T-helper 17 cell (primary cell): ENCODE measurements at regions not wholly inside any gene's neighbourhood (a gene's known extent, or its start where the extent isn't known, plus 50 kb on each side); places are given as distances from the start of the nearest gene placed in this dataset.

Experiments
- ATAC-seq: fragments of 150-1000 bp; cut with Tn5 transposase; 2 replicates; pipeline ENCODE4 v1.10.0; 2021; ENCODE audit warnings: mild to moderate bottlenecking, moderate library complexity
- DNase-seq, 3 donors: peaks; one replicate each; pipeline versions ENCODE4 v3.0.0 to v3.0.0-alpha.2; 2020 to 2021
- H3K9me3 ChIP-seq: one replicate; pipeline ENCODE4 v1.7.0; 2013; ENCODE audit warnings: low read length, mild to moderate bottlenecking; ENCODE audit not compliant: control insufficient read depth, poor library complexity, severe bottlenecking
- H3K27ac Mint-ChIP-seq: one replicate; pipeline ENCODE4 v1.8.0; 2022; ENCODE audit warnings: mild to moderate bottlenecking, moderate library complexity, mixed read lengths
- H3K27me3 Mint-ChIP-seq: one replicate; pipeline ENCODE4 v1.8.0; 2022; ENCODE audit warnings: mixed read lengths
- H3K36me3 Mint-ChIP-seq: one replicate; pipeline ENCODE4 v1.8.0; 2022; ENCODE audit warnings: low read depth, mixed read lengths
- H3K4me1 Mint-ChIP-seq: one replicate; pipeline ENCODE4 v1.8.0; 2022; ENCODE audit warnings: mild to moderate bottlenecking, mixed read lengths
- H3K4me3 Mint-ChIP-seq: one replicate; pipeline ENCODE4 v1.8.0; 2022; ENCODE audit warnings: mild to moderate bottlenecking, moderate library complexity, mixed read lengths

DNA sequence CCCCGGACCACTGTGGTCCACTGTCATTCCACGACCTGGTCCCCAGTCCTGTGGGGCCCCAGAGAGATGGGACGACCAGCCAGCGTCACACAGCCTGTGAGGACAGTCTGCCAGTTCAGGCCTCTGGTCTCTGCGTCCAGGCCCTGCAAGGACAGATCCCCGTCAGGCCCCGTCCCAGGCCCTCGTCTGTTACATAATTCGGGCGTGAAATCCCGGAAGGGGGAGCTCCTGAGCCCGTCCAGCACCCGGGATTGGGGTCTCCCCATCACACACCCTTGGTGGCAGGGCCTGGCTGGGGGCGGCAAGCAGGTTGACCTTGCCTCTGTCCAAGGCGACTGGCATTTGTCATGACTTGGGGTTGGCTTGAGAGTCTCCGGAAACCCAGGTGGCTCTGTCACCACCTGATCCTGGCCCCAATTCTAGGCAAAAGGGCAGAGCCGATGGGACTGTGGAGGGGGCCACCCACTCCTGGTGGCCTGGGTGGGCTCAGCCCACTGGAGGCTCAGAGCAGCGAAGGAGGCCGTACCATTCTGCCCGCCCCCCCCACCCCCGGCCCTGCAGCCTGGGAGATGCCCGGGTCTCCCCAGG is 73.8 kb upstream of the GATA5 start:
- peaks cover 30% of the 10 kb centered on the region for H3K27me3 Mint-ChIP-seq
- H3K4me1 Mint-ChIP-seq, result peaks cover 6% of the 10 kb centered on the region
- ATAC-seq, result no peak
- H3K9me3 ChIP-seq, result no peaks in the 10 kb centered on the region
- peaks cover 4% of the 10 kb centered on the region for H3K36me3 Mint-ChIP-seq
- no peak for DNase-seq
- no peak overlapping the region for H3K4me3 Mint-ChIP-seq
- H3K27ac Mint-ChIP-seq, result no peak overlapping the region

DNA sequence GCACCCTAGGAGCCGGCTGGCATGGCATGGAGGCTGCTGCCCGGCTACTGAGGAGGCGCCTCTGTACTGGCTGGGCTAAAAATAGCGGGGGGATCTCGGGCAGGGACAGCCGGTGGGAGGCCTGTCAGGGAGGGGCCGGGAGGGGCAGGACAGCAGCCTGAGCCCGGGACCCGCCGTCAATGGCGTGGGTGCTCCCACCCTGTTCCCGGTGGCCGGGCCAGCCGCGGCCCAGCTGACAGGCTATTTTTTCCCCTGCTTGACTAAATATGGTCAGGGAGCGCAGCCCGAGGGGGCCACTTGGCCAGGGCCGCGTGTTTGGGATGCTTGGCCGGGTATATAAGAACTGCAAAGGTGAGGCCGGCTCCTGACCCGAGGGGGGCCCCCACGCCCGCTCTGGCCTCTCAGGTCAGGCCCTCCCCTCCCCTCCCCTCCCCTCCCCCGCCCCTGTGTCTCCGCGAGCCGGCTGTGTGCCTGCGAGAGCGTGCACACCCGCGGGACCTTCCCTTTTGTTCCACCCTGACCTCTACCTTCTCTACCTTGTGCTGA is 74.4 kb upstream of the GATA5 start:
- no peaks in the 10 kb centered on the region for H3K9me3 ChIP-seq
- ATAC-seq (no peak), DNase-seq (no peak)
- H3K36me3 Mint-ChIP-seq, result peaks cover 4% of the 10 kb centered on the region
- H3K4me3 Mint-ChIP-seq, result peak overlapping the region; percentile 90
- H3K27me3 Mint-ChIP-seq, result peaks cover 34% of the 10 kb centered on the region
- peak overlapping the region; percentile 90 for H3K27ac Mint-ChIP-seq
- peaks cover 6% of the 10 kb centered on the region for H3K4me1 Mint-ChIP-seq

DNA sequence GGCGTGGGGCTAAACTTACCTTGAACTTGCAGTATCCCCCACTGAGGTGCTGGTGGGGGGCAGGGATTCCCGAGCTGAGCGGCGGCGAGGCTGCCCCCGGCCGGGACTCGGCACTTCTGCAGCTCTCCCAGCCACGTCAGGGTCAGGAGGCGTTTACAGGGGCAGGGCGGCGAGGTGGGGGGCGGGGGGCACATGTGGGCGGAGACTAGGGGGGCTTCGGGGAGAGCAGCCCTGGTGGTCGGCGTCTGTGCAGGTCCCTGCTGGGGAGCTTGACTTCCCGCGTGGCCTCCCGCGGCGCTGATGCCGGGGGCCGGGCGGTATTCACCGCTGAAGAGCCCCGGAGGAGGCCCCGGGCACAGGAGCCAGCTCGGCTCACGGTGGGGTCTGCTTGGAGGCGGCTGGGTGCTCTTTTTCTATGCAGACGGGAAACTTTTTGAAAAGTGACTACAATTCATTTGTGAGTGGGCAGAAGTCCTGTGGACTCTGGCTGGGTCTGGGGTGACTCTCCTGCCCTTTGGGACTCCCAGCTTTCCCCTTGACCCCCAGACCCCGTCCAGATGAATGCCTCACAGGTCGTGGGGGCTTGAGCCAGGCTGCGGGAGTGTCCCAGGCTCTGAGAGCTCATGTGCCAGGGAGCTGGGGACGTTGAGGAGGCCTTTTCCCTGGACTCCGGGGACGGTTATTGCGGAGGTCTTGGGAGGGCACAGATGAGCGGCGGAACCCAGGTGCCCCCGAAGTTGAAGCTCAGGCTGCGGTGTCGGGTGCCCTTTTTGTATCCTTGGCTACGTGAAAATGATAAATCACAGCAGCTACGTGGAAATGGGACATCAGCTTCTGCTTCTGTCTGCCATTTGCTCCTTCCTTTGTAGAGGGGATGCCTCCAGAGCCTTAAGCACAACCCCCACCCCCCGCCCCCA is 75.9 kb upstream of the GATA5 start:
- no peak overlapping the region for H3K27ac Mint-ChIP-seq
- no peak for DNase-seq
- H3K4me1 Mint-ChIP-seq, result peaks cover 6% of the 10 kb centered on the region
- H3K9me3 ChIP-seq, result no peaks in the 10 kb centered on the region
- peaks cover 4% of the 10 kb centered on the region for H3K36me3 Mint-ChIP-seq
- H3K4me3 Mint-ChIP-seq, result peak overlapping the region; percentile 90
- H3K27me3 Mint-ChIP-seq, result peaks cover 44% of the 10 kb centered on the region
- ATAC-seq, result no peak

DNA sequence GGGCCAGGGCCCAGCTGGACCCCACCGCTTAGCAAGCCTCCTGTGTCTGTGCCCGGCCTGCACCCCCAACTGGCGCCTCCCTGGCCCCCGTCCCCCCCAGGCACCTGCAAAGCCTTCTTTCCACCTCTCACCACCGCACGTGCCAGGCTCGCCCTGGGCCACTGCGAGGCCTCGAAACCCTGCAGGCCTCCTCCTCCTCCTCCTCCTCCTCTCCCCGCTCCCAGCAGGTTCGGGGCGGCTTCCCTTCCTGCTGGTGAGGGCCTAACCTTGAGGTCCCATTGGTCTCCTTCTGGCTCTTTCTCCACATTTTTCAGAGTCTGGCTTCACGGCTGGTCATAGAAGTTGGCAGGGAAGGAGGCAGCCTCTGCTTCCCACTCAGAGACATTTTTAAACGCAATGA is 76.8 kb upstream of the GATA5 start:
- Mint-ChIP-seq H3K4me3 (peak overlapping the region; percentile 59), H3K27me3 (peaks cover 44% of the 10 kb centered on the region), H3K36me3 (peaks cover 4% of the 10 kb centered on the region), H3K27ac (no peak overlapping the region), H3K4me1 (peaks cover 4% of the 10 kb centered on the region)
- no peak for ATAC-seq
- no peak for DNase-seq
- H3K9me3 ChIP-seq, result no peaks in the 10 kb centered on the region

DNA sequence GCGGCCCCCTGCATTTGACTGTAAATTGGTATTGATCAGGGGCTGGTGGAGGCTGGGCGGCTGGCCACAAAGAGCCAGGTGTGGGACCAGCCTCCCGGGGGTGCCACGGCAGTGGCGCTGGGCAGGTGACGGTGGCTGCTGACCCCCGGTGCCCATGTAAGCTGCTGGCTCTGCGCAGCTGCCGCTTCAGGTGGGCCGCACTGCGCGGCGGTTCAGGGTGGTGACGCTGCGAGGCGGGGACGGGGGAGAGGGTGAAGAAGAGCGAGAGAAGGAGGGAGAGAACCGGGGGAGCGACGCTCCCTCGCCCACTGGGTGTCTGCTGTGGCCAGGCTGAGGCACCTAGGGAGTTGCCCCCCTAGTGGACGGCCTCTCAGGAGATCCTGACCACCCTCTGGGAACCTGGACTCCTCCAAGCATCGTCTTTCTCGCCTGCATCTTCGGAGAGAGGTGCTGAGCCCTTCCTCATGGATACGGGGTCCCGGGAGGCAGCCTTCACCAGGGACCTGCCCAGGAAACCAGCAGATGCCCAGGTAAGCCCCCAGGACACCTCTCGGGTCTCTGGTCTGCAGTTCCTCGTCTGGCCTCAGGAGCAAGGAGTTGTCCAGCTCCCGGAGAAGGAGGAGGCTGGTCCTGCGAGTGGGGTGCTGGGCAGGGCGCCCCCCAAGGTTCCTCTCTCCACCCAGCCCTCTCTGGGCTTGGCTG is 77.5 kb upstream of the GATA5 start:
- Mint-ChIP-seq H3K4me3 (no peak overlapping the region), H3K4me1 (peaks cover 4% of the 10 kb centered on the region), H3K36me3 (peaks cover 4% of the 10 kb centered on the region), H3K27me3 (peaks cover 49% of the 10 kb centered on the region), H3K27ac (no peak overlapping the region)
- no peak for DNase-seq
- no peak for ATAC-seq
- H3K9me3 ChIP-seq, result no peaks in the 10 kb centered on the region

DNA sequence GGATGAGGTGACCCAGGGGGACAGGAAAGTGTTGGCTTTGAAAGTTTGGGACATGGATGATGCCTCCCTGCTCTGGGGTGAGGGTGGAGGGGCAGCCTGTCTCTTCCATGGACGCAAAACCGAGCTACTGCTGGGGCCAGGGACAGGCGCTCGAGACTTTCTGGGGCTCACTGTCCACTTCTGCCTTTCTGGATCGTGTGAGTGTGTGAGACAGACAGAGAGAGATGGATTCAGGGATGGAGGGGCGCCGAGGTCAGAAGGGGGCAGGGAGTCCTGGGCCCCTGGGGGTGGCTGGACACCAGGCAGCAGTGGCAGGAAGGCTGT is 78.0 kb upstream of the GATA5 start:
- H3K9me3 ChIP-seq, result no peaks in the 10 kb centered on the region
- H3K27ac Mint-ChIP-seq, result no peak overlapping the region
- H3K27me3 Mint-ChIP-seq, result peaks cover 51% of the 10 kb centered on the region
- DNase-seq, result no peak
- no peak overlapping the region for H3K4me3 Mint-ChIP-seq
- peaks cover 4% of the 10 kb centered on the region for H3K4me1 Mint-ChIP-seq
- peaks cover 4% of the 10 kb centered on the region for H3K36me3 Mint-ChIP-seq
- ATAC-seq, result no peak

DNA sequence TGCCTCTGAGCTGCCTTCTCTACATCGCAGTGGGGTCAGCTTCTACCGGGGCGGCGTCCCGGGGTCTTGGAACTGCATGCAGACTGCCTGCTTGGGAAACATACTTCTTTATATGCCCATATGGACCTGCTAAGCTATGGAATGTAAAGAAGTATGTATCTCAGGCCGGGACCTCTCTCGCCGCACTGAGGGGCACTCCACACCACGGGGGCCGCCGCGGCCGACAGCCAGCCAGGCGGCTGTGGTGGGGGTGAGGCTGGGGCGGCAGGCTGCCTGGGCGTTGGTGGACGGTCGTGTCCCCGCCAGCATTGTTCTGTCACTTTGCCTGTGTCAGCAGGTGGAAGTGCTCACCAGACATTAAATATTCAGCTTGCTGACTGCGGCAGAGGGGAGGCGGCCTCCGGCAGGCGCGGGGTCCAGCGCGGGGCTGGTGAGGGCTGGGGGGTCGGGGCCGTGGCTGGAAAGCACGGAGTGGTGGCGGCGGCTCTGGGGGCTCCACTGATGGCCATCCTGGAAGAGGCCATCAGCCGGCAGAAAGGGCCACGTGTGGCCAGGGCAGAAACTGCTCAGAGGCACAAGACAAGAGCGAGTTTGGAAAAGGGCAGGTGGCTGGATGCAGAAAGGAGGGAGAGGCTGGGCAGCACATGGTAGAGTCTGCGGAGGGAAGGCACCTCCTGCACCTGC is 78.6 kb upstream of the GATA5 start:
- H3K4me1 Mint-ChIP-seq, result peaks cover 4% of the 10 kb centered on the region
- no peak overlapping the region for H3K27ac Mint-ChIP-seq
- no peak for DNase-seq
- ATAC-seq, result no peak
- peaks cover 50% of the 10 kb centered on the region for H3K27me3 Mint-ChIP-seq
- H3K9me3 ChIP-seq, result no peaks in the 10 kb centered on the region
- H3K4me3 Mint-ChIP-seq, result no peak overlapping the region
- peaks cover 4% of the 10 kb centered on the region for H3K36me3 Mint-ChIP-seq

DNA sequence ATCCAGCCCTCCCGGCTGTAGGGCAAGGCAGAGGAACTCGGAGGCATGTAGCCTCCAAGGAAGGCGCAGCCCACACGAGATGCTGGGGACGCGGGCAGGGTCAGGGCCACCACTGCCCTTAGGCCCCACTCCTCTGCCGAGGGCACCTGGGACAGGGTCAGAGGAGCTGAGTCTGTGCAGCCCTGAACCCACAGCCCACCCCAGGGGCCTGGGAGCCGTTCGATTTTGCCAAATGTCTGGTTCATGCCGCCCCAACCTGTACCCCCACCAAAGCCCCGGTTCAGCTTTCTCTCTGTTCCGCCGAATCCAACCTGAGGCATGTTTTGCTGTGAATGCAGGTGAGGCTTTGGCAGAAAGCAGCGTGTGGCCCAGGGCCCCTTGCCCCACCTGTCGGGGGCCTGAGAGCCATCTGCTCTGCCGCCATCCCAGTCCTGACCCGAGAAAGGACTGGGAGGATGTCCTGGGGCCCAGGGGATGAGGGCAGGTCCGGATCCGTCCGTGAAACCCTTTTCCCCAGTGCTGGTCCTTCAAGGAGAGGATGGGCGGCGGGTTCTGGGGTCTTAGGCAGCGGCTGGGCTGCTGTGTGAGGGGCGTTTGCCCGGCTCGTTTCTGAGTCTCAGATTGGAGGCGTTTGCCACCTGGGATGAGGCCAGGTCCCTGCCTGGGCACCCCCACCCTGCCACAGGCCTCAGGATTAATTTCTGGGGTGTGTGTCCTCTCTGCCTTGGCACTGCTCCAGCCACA is 79.3 kb upstream of the GATA5 start:
- H3K27me3 Mint-ChIP-seq, result peaks cover 47% of the 10 kb centered on the region
- H3K9me3 ChIP-seq, result no peaks in the 10 kb centered on the region
- H3K4me3 Mint-ChIP-seq, result no peak overlapping the region
- peaks cover 4% of the 10 kb centered on the region for H3K4me1 Mint-ChIP-seq
- ATAC-seq (no peak), DNase-seq (no peak)
- H3K36me3 Mint-ChIP-seq, result peaks cover 4% of the 10 kb centered on the region
- no peak overlapping the region for H3K27ac Mint-ChIP-seq

DNA sequence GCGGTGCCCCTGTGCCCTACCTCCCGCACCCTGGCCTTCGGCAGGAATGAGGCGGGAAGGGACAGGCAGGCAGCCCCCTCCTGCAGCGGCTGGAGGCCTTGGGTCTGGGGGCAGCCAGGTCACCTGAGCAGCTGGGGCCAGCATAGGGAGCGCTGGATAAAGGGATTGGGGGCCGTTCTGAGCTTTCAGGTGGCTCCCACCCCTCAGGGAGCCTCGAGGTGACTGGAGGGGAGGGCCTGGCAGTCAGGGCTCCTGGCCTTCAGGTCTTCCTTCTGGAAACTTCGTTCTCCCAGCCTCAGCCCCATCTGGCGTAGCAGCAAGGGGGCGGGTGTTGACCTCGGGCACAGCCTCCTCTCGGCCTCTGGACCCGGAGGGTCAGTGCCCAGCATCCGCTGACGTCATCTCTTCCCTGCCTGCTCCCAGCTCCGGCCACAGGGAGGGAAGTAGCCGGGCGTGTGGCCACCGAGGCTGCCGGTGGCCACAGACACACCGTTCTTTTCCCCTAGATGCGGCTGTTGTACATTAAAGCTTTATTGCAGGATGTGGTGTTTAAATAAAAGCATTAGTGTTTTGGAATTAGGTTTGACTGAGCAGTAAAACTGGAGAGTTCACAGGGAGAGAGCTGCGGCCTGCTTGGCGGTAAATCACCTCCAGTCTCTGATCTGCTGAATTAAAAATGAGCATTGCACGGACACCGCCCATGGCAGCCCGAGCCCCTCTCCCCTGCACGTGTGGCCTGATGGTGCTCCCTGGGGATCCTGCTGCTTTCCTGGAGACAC is 80.0 kb upstream of the GATA5 start:
- Mint-ChIP-seq H3K27me3 (peaks cover 42% of the 10 kb centered on the region), H3K4me3 (no peak overlapping the region), H3K27ac (no peak overlapping the region), H3K4me1 (no peaks in the 10 kb centered on the region), H3K36me3 (no peaks in the 10 kb centered on the region)
- DNase-seq, result no peak
- no peaks in the 10 kb centered on the region for H3K9me3 ChIP-seq
- ATAC-seq, result no peak

DNA sequence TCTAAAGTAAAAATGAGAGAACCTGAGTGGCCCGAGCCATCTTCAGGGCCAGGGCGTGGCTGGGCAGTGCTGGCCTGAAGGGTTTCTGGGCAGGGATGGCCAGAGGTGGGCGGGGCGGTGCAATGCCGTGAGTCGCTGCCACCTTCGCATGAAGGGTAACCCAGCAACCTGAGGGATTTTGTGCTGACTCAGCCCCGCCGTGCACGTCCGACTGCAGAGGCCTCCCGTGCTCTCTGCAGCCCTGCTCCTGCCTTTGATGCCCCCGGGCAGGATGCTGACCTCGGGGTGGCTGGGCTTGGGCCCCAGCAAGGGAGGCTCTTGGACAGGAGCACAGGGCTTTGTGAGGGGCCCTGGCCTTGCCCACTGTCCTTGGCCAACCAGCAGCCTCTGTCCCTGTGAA is 81.7 kb upstream of the GATA5 start:
- H3K9me3 ChIP-seq, result no peaks in the 10 kb centered on the region
- DNase-seq, result no peak
- Mint-ChIP-seq H3K4me3 (no peak overlapping the region), H3K27ac (no peak overlapping the region), H3K4me1 (peaks cover 4% of the 10 kb centered on the region), H3K27me3 (peaks cover 50% of the 10 kb centered on the region), H3K36me3 (no peaks in the 10 kb centered on the region)
- ATAC-seq, result no peak

DNA sequence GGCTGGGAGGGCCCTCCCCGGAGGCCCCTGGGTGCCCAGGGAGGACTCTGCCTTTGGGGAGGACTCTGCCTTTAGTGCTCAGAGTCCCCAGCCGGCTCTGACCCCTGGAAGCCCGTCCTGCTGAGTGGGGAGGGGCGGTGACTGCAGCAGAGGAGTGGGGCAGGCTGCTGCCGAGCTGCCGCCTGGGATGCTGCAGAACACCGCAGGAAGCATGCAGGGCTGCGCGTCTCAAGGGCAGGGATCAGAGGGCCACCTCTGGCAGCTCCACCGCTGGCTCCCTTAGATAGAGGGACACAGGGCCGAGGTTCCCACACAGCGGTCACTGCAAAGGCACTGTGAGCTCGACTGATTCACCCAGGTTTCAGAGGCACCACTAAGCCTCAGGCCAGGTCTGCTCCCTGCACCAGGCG is 82.2 kb upstream of the GATA5 start:
- peaks cover 4% of the 10 kb centered on the region for H3K4me1 Mint-ChIP-seq
- peak overlapping the region; percentile 24 for H3K27ac Mint-ChIP-seq
- no peak overlapping the region for H3K4me3 Mint-ChIP-seq
- no peaks in the 10 kb centered on the region for H3K36me3 Mint-ChIP-seq
- DNase-seq (no peak), ATAC-seq (no peak)
- no peaks in the 10 kb centered on the region for H3K9me3 ChIP-seq
- H3K27me3 Mint-ChIP-seq, result peaks cover 50% of the 10 kb centered on the region

DNA sequence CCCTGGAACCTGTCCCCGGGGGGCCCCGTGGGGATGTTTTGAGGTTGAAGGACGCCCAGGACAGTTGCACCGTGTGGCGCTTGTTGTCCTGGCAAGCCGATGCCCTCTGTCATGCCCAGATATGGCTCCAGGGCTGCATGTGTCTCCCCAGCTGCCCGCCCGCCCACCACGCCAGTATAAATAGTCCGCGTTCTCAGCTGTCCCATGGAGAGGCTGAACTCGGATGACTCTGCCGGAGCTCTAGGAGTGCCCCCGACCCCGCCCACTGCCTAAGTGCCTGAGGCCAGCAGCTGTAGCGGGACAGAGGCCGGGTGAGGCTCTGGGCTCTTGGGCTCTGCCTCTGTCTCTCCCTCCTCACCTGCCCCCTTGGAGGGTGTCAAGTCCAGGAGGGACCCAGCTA is 83.0 kb upstream of the GATA5 start:
- H3K27me3 Mint-ChIP-seq, result peaks cover 52% of the 10 kb centered on the region
- H3K36me3 Mint-ChIP-seq, result no peaks in the 10 kb centered on the region
- H3K4me1 Mint-ChIP-seq, result peaks cover 4% of the 10 kb centered on the region
- DNase-seq, result no peak
- H3K4me3 Mint-ChIP-seq, result no peak overlapping the region
- no peaks in the 10 kb centered on the region for H3K9me3 ChIP-seq
- no peak overlapping the region for H3K27ac Mint-ChIP-seq
- ATAC-seq, result no peak
